H1 (cell line): ENCODE measurements at regions not wholly inside any gene's neighbourhood (a gene's known extent, or its start where the extent isn't known, plus 50 kb on each side); places are given as distances from the start of the nearest gene placed in this dataset.

ENCODE experiments used
- CTCF ChIA-PET: fragments of 300-600 bp; sonication (Branson Sonifier 250); formaldehyde crosslinking; loops from one replicate; lab custom pipeline; 2021; ENCODE audit not compliant: partially characterized antibody; lab: Charles Lee
- POLR2A ChIA-PET: fragments of 300-600 bp; sonication (Branson Sonifier 250); formaldehyde crosslinking; loops from one replicate; lab custom pipeline; 2021; ENCODE audit warnings: inconsistent platforms; ENCODE audit not compliant: partially characterized antibody; lab: Charles Lee
- DNase-seq, 2 experiments: peaks; one replicate each; pipeline versions ENCODE4 v3.0.0 to v3.0.0-alpha.2; 2010 to 2022; ENCODE audit warnings: low spot score in 2 of 2, low read depth in 1 of 2, mixed read lengths in 1 of 2
- FAIRE-seq: peaks from 2 replicates; lab custom pipeline; 2011; peaks lifted over from hg19 to GRCh38; lab: Jason Lieb, UNC
- H2AFZ ChIP-seq: 2 replicates; pipeline ENCODE4 v1.8.1; 2012; ENCODE audit warnings: low read length, inconsistent platforms
- H2AK5ac ChIP-seq: 2 replicates; pipeline ENCODE4 v1.6.1; 2013; ENCODE audit warnings: low read depth, low read length
- H2BK120ac ChIP-seq: replicated peaks from 2 replicates; pipeline ENCODE3; 2013; ENCODE audit warnings: low read depth, low read length, inconsistent platforms
- H2BK12ac ChIP-seq: 2 replicates; pipeline ENCODE4 v1.6.1; 2013; ENCODE audit warnings: low read depth, low read length
- H2BK15ac ChIP-seq: 2 replicates; pipeline ENCODE4 v1.6.1; 2013; ENCODE audit warnings: low read length
- H2BK20ac ChIP-seq: 2 replicates; pipeline ENCODE4 v1.6.1; 2013; ENCODE audit warnings: low read length
- H2BK5ac ChIP-seq: 2 replicates; pipeline ENCODE4 v1.6.1; 2013; ENCODE audit warnings: low read depth, low read length
- H3K14ac ChIP-seq: 2 replicates; pipeline ENCODE4 v1.6.1; 2013; ENCODE audit warnings: inconsistent platforms; ENCODE audit not compliant: insufficient read length
- H3K18ac ChIP-seq: 2 replicates; pipeline ENCODE4 v1.6.1; 2013; ENCODE audit warnings: low read length; ENCODE audit errors: extremely low read depth
- H3K23ac ChIP-seq: 2 replicates; pipeline ENCODE4 v1.6.1; 2013; ENCODE audit warnings: inconsistent platforms; ENCODE audit not compliant: insufficient read length
- H3K23me2 ChIP-seq: 2 replicates; pipeline ENCODE4 v1.6.1; 2013; ENCODE audit warnings: low read depth, low read length
- H3K27ac ChIP-seq: 2 replicates; pipeline ENCODE4 v1.6.1; 2011; ENCODE audit warnings: low read depth, low read length, inconsistent platforms
- H3K27me3 ChIP-seq, 4 experiments: replicated peaks in 1 of 4; 1 replicate in 1 of 4; 2 replicates in 3 of 4; pipeline versions ENCODE4 v1.6.1 to v1.8.1; 2011 to 2013; ENCODE audit warnings: low read length in 3 of 4, mild to moderate bottlenecking in 3 of 4, inconsistent platforms in 2 of 4, mixed read lengths in 2 of 4, moderate library complexity in 1 of 4; ENCODE audit not compliant: control insufficient read depth in 3 of 4, insufficient read depth in 3 of 4; ENCODE audit errors: extremely low read depth in 1 of 4
- H3K36me3 ChIP-seq, 4 experiments: 2 replicates each; pipeline versions ENCODE4 v1.6.1 to v1.8.1; 2011 to 2013; ENCODE audit warnings: mild to moderate bottlenecking in 4 of 4, low read length in 3 of 4, moderate library complexity in 2 of 4, control low read depth in 1 of 4, inconsistent platforms in 1 of 4; ENCODE audit not compliant: insufficient read depth in 4 of 4, control insufficient read depth in 2 of 4
- H3K4ac ChIP-seq: replicated peaks from 2 replicates; pipeline ENCODE3; 2013; ENCODE audit warnings: low read length, low read depth, mixed read lengths, inconsistent platforms; ENCODE audit not compliant: insufficient read length
- H3K4me1 ChIP-seq, 4 experiments: replicated peaks in 1 of 4; 1 replicate in 1 of 4; 2 replicates in 3 of 4; pipeline versions ENCODE4 v1.6.1 to v1.8.1; 2011 to 2013; ENCODE audit warnings: low read length in 3 of 4, inconsistent platforms in 2 of 4, mixed read lengths in 1 of 4; ENCODE audit not compliant: insufficient read depth in 4 of 4, control insufficient read depth in 3 of 4
- H3K4me2 ChIP-seq, 2 experiments: 2 replicates each; pipeline versions ENCODE4 v1.6.1 to v1.8.1; 2011 to 2013; ENCODE audit warnings: low read depth in 2 of 2, low read length in 2 of 2, control low read depth in 1 of 2, inconsistent platforms in 1 of 2, mild to moderate bottlenecking in 1 of 2; ENCODE audit not compliant: insufficient read depth in 1 of 2
- H3K4me3 ChIP-seq, 4 experiments: fragments of 200-600, 300-600 bp in 1 of 4; sonication (generic), shearing (Covaris generic), sonication (Bioruptor Twin) in 1 of 4; 2 replicates each; pipeline versions ENCODE4 v1.5.1 to v1.8.1; 2011 to 2016; ENCODE audit warnings: low read length in 4 of 4, low read depth in 3 of 4, control low read depth in 2 of 4, inconsistent platforms in 2 of 4, mild to moderate bottlenecking in 2 of 4, mixed read lengths in 1 of 4, moderate library complexity in 1 of 4; ENCODE audit not compliant: insufficient read depth in 2 of 4; ENCODE audit errors: extremely low read depth in 1 of 4
- H3K56ac ChIP-seq: replicated peaks from 2 replicates; pipeline ENCODE3; 2013; ENCODE audit warnings: low read depth, mild to moderate bottlenecking, mixed read lengths, low read length, inconsistent platforms; ENCODE audit not compliant: insufficient read length
- H3K79me1 ChIP-seq: 2 replicates; pipeline ENCODE4 v1.6.1; 2013; ENCODE audit warnings: low read depth, low read length, control low read depth
- H3K79me2 ChIP-seq, 2 experiments: 2 replicates each; pipeline versions ENCODE4 v1.6.1 to v1.8.1; 2012 to 2013; ENCODE audit warnings: low read length in 2 of 2, mild to moderate bottlenecking in 2 of 2, inconsistent platforms in 1 of 2; ENCODE audit not compliant: insufficient read depth in 2 of 2, control insufficient read depth in 1 of 2
- H3K9ac ChIP-seq, 4 experiments: replicated peaks in 1 of 4; 1 replicate in 1 of 4; 2 replicates in 3 of 4; pipeline versions ENCODE4 v1.6.1 to v1.8.1; 2011 to 2013; ENCODE audit warnings: low read depth in 3 of 4, low read length in 3 of 4, control low read depth in 2 of 4, mild to moderate bottlenecking in 2 of 4, moderate library complexity in 2 of 4, inconsistent platforms in 1 of 4; ENCODE audit errors: extremely low read depth in 1 of 4
- H3K9me3 ChIP-seq, 2 experiments: 2 replicates each; pipeline versions ENCODE4 v1.6.1 to v1.8.1; 2012 to 2013; ENCODE audit warnings: mild to moderate bottlenecking in 2 of 2, moderate library complexity in 2 of 2, control low read depth in 1 of 2, inconsistent platforms in 1 of 2, low read depth in 1 of 2, low read length in 1 of 2, mixed read lengths in 1 of 2; ENCODE audit not compliant: insufficient read depth in 2 of 2
- H4K20me1 ChIP-seq, 2 experiments: replicated peaks in 1 of 2; 2 replicates each; pipeline versions ENCODE3 to v1.8.1; 2011 to 2013; ENCODE audit warnings: inconsistent platforms in 2 of 2, low read length in 2 of 2, mild to moderate bottlenecking in 1 of 2; ENCODE audit not compliant: insufficient read depth in 2 of 2, control insufficient read depth in 1 of 2
- H4K5ac ChIP-seq: 2 replicates; pipeline ENCODE4 v1.6.1; 2013; ENCODE audit warnings: low read length, low read depth, mixed read lengths, inconsistent platforms; ENCODE audit not compliant: insufficient read length
- H4K8ac ChIP-seq: 2 replicates; pipeline ENCODE4 v1.8.0; 2013; ENCODE audit warnings: mild to moderate bottlenecking, moderate library complexity, low read length, inconsistent platforms; ENCODE audit not compliant: insufficient read depth; ENCODE audit errors: extremely low read depth
- H4K91ac ChIP-seq: replicated peaks from 2 replicates; pipeline ENCODE3; 2013; ENCODE audit warnings: low read length, mixed read lengths, inconsistent platforms; ENCODE audit not compliant: insufficient read length
- BACH1 ChIP-seq: IDR thresholded peaks from 2 replicates; pipeline ENCODE4 v1.6.1; 2012; ENCODE audit warnings: low read length, improper control_type of control experiment
- CBX5 ChIP-seq: fragments of 300-800, 300-1000 bp; sonication (generic); IDR thresholded peaks from 2 replicates; pipeline ENCODE4 v1.7.1; 2016; ENCODE audit warnings: antibody characterized with exemption, low read length, low read depth
- EP300 ChIP-seq, 2 experiments: IDR thresholded peaks; 1 replicate in 1 of 2; 2 replicates in 1 of 2; pipeline ENCODE4 v1.6.1; 2011 to 2012; ENCODE audit warnings: low read depth in 2 of 2, low read length in 2 of 2, mild to moderate bottlenecking in 2 of 2, borderline replicate concordance in 1 of 2, inconsistent platforms in 1 of 2, moderate library complexity in 1 of 2
- FOSL1 ChIP-seq: IDR thresholded peaks from 2 replicates; pipeline ENCODE4 v1.6.1; 2011; ENCODE audit warnings: mild to moderate bottlenecking, low read depth, low read length, moderate library complexity; ENCODE audit not compliant: insufficient read depth
- GTF2F1 ChIP-seq: IDR thresholded peaks from 2 replicates; pipeline ENCODE4 v1.6.1; 2012; ENCODE audit warnings: low read depth, low read length, improper control_type of control experiment, borderline replicate concordance
- JUN ChIP-seq: IDR thresholded peaks from 2 replicates; pipeline ENCODE4 v1.6.1; 2011; ENCODE audit warnings: low read depth, mild to moderate bottlenecking, improper control_type of control experiment, low read length
- KDM1A ChIP-seq: fragments of 200-600, 300-600 bp; sonication (generic); IDR thresholded peaks from 2 replicates; pipeline ENCODE4 v1.7.1; 2016; ENCODE audit warnings: mild to moderate bottlenecking, low read length, borderline replicate concordance
- KDM4A ChIP-seq: IDR thresholded peaks from one replicate; pipeline ENCODE4 v1.7.1; 2012; ENCODE audit warnings: low read depth, mild to moderate bottlenecking, moderate library complexity, low read length, inconsistent platforms; ENCODE audit not compliant: severe bottlenecking
- NRF1 ChIP-seq: IDR thresholded peaks from 2 replicates; pipeline ENCODE4 v1.6.1; 2011; ENCODE audit warnings: mild to moderate bottlenecking, low read depth, low read length, improper control_type of control experiment
- RXRA ChIP-seq: IDR thresholded peaks from 2 replicates; pipeline ENCODE4 v1.6.1; 2011; ENCODE audit warnings: low read depth, mild to moderate bottlenecking, low read length, moderate library complexity; ENCODE audit not compliant: insufficient read depth
- SAP30 ChIP-seq: fragments of 300-600 bp; sonication (generic); IDR thresholded peaks from 2 replicates; pipeline ENCODE4 v1.7.1; 2012; ENCODE audit warnings: low read length, moderate library complexity, mild to moderate bottlenecking, inconsistent platforms; ENCODE audit not compliant: insufficient read depth, insufficient replicate concordance
- SIRT6 ChIP-seq: IDR thresholded peaks from one replicate; pipeline ENCODE4 v1.7.1; 2012; ENCODE audit warnings: low read length, inconsistent platforms
- SP2 ChIP-seq: IDR thresholded peaks from 2 replicates; pipeline ENCODE4 v1.6.1; 2012; ENCODE audit warnings: mild to moderate bottlenecking, low read length, inconsistent platforms
- SUZ12 ChIP-seq: fragments of 200-600 bp; sonication (generic); IDR thresholded peaks from 2 replicates; pipeline ENCODE4 v1.6.1; 2012; ENCODE audit warnings: mild to moderate bottlenecking, inconsistent platforms, low read length, moderate library complexity, mixed read lengths
- TBP ChIP-seq: IDR thresholded peaks from 2 replicates; pipeline ENCODE4 v1.6.1; 2011; ENCODE audit warnings: low read depth, low read length, improper control_type of control experiment

DNA sequence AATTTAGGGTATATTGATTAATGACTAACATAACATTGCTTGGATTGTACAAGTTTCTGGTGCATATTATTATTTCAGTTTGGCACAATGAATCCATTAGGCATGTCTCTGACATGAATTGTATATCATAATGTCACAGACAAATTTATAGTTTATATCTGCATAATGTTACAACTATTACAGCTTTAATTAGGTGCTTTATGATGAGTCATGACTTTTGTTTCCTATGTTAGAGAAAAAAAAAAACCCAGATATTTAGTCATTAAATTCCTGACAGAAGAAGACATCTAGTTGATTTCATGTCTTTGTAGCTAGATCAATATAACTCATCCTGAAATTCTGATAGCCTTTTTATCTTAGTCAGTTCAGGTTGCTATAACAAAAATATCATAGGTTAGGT lies 385.7 kb upstream of the EPHA5 start:
- Histone ChIP-seq H3K27ac (no peak overlapping the region), H3K4me1 (no peaks in the 10 kb centered on the region), H3K27me3 (no peaks in the 10 kb centered on the region), H3K79me2 (no peaks in the 10 kb centered on the region), H4K5ac (no peak overlapping the region), H3K18ac (no peak overlapping the region), H2BK12ac (no peak overlapping the region), H3K4ac (no peak overlapping the region), H2BK20ac (no peak overlapping the region), H2BK120ac (no peak overlapping the region), H4K8ac (no peak overlapping the region), H3K79me1 (no peaks in the 10 kb centered on the region), H4K20me1 (no peaks in the 10 kb centered on the region), H4K91ac (no peak overlapping the region), H2BK15ac (no peak overlapping the region), H3K14ac (no peak overlapping the region), H3K9me3 (no peaks in the 10 kb centered on the region), H3K23ac (no peak overlapping the region), H3K36me3 (no peaks in the 10 kb centered on the region), H2BK5ac (no peak overlapping the region), H3K23me2 (no peaks in the 10 kb centered on the region; the same call in 1 of the 2 replicates), H2AFZ (no peak overlapping the region), H3K56ac (no peak overlapping the region), H3K4me3 (no peak overlapping the region), H2AK5ac (no peak overlapping the region), H3K9ac (no peak overlapping the region), H3K4me2 (no peak overlapping the region)
- POLR2A ChIA-PET: interaction anchor here (0.6 kb wide), 1 partner anchor 295 kb away, joined by 3 read pairs; no protein-coding TSS in a partner anchor
- DNase-seq (no peak), FAIRE-seq (no peak)
- CTCF ChIA-PET: no interaction called here
- no peak for TF ChIP-seq KDM4A
- TF ChIP-seq BACH1: no peak
- TF ChIP-seq CBX5: no peak
- TF ChIP-seq TBP: no peak
- no peak for TF ChIP-seq EP300 (IDR thresholded peaks at IDR 0.05; ENCODE audit: borderline replicate concordance in 1 of 2, low read depth in 2 of 2, low read length in 2 of 2)
- no peak for TF ChIP-seq RXRA
- TF ChIP-seq SP2: no peak
- TF ChIP-seq NRF1: no peak
- no peak for TF ChIP-seq SUZ12
- no peak for TF ChIP-seq FOSL1
- TF ChIP-seq SAP30: no peak
- TF ChIP-seq JUN: no peak
- TF ChIP-seq GTF2F1: no peak
- TF ChIP-seq KDM1A: no peak
- TF ChIP-seq SIRT6: no peak
